Hematopoietic multipotent progenitor cell treated with erythropoietin and hydrocortisone succinate and interleukin-3 and kit ligand, for 15 days (in vitro differentiated cells): ENCODE measurements at regions not wholly inside any gene's neighbourhood (a gene's known extent, or its start where the extent isn't known, plus 50 kb on each side); places are given as distances from the start of the nearest gene placed in this dataset.
A peak's percentile ranks its signal among the peaks of the same experiment; 100 is the strongest.
"Not testable (repeated sequence)": the region's sequence is repeated elsewhere in the genome, so short reads cannot be mapped to it uniquely, and the experiment has no call there.

ENCODE experiments used
- DNase-seq: peaks from one replicate; pipeline ENCODE4 v3.0.0-alpha.2; 2015; ENCODE audit warnings: low spot score

GRCh38 chr1:87398641-87399040 lies 70.0 kb downstream of the LMO4 start:
- no peak for DNase-seq

GRCh38 chr1:87399264-87399663 lies 70.6 kb downstream of the LMO4 start:
- no peak for DNase-seq

GRCh38 chr1:87399701-87400100 lies 71.0 kb downstream of the LMO4 start:
- DNase-seq = no peak

GRCh38 chr1:87400813-87401212 lies 72.1 kb downstream of the LMO4 start:
- DNase-seq = no peak

GRCh38 chr1:87402241-87403002 lies 73.7 kb downstream of the LMO4 start:
- no peak for DNase-seq

GRCh38 chr1:87403061-87403820 lies 74.6 kb downstream of the LMO4 start:
- no peak for DNase-seq

- no peak for DNase-seq
These were observed 75.6 kb downstream of the LMO4 start for GRCh38 chr1:87404296-87404695.

- DNase-seq = no peak
These were observed 80.1 kb downstream of the LMO4 start for GRCh38 chr1:87408665-87409248.

GRCh38 chr1:87410776-87411480 lies 82.2 kb downstream of the LMO4 start:
- no peak for DNase-seq

GRCh38 chr1:87413846-87414245 lies 85.2 kb downstream of the LMO4 start:
- not testable (repeated sequence) for DNase-seq

- no peak for DNase-seq
These were observed 89.4 kb downstream of the LMO4 start for GRCh38 chr1:87418048-87418447.

- DNase-seq = no peak
These were observed 93.1 kb downstream of the LMO4 start for GRCh38 chr1:87421809-87422208.

GRCh38 chr1:87424541-87424940 lies 95.9 kb downstream of the LMO4 start:
- no peak for DNase-seq

GRCh38 chr1:87426463-87427249 lies 98.0 kb downstream of the LMO4 start:
- no peak for DNase-seq

GRCh38 chr1:87428367-87428766 lies 99.7 kb downstream of the LMO4 start:
- no peak for DNase-seq

- DNase-seq = no peak
These were observed 100.2 kb downstream of the LMO4 start for GRCh38 chr1:87428883-87429282.

- DNase-seq = no peak
These were observed 104.0 kb downstream of the LMO4 start for GRCh38 chr1:87432685-87433084.

GRCh38 chr1:87433101-87433500 lies 104.4 kb downstream of the LMO4 start:
- DNase-seq = not testable (repeated sequence)

GRCh38 chr1:87435484-87435883 lies 106.8 kb downstream of the LMO4 start:
- peak; percentile 4 for DNase-seq

GRCh38 chr1:87436115-87436514 lies 107.4 kb downstream of the LMO4 start:
- not testable (repeated sequence) for DNase-seq

- no peak for DNase-seq
These were observed 107.9 kb downstream of the LMO4 start for GRCh38 chr1:87436534-87436933.
